GM13977 (cell line): ENCODE measurements at regions not wholly inside any gene's neighbourhood (a gene's known extent, or its start where the extent isn't known, plus 50 kb on each side); places are given as distances from the start of the nearest gene placed in this dataset.

Experiments
- DNase-seq: peaks from one replicate; pipeline ENCODE4 v3.0.0; 2012; ENCODE audit warnings: low spot score
- CTCF ChIP-seq: IDR thresholded peaks from 2 replicates; pipeline ENCODE4 v1.5.1; 2012; ENCODE audit warnings: mild to moderate bottlenecking, control low read depth; ENCODE audit not compliant: insufficient read depth; ENCODE audit errors: extremely low read depth, missing control alignments
- in situ Hi-C: fragments of 300-500 bp; cut with MboI; formaldehyde crosslinking; loops from one replicate; pipeline ENCODE4 v1.12.0; 2022; ENCODE audit warnings: low sequenced_read_pairs, low pct_unique_long_range_greater_than_20kb, mixed read lengths, inconsistent platforms; ENCODE audit not compliant: unreplicated experiment

DNA sequence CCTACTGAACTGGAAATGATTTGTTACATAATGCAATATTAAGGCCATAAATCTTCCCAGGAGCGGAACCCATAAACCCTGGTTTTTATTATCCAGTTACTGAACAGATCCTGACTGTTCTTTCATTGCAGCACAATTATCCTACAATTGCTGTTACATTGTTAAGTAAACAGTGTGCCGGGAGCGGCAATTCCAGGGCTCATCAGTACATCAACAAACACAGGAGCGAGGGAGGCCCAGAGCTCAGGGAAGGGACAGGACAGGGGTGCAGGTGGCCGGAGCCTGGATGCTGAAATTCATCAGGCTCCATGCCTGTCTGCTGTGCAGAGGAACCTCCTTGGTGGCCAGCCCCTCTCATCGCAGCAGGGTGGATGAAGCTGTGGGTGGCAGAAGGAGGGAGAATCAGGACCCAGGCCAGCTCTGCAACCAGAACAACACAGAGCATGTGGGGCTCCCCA, 544.7 kb downstream of the NPHP4 start:
- in situ Hi-C loops: no loop called here
- no peak for DNase-seq
- TF ChIP-seq CTCF: no peak

- no peak for DNase-seq
- no peak for TF ChIP-seq CTCF
- in situ Hi-C loops: no loop called here
Measured at GRCh38 chr1:5444396-5444795, 547.8 kb downstream of the NPHP4 start.

GRCh38 chr1:5436808-5437207, 555.4 kb downstream of the NPHP4 start:
- no peak for DNase-seq
- in situ Hi-C loops: no loop called here
- TF ChIP-seq CTCF: no peak

DNA sequence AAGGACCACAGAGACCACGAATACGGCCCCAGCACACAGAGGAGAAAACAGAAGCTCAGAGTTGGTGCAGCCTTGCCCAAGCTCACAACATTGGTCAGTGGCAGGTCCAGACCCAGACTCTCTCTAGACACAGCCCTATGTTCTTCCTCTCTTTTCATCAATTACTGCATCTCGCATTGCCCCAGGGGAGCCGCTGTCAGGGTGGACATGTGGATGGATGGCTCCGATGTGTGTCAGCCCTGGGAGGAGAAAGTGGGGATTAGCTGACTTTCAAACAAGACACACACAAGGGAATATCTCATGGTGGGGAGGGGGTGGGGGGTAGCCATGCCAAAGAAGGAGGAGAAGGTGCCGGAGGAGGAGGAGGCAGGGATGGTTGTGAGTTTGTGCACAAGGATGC, 556.8 kb downstream of the NPHP4 start:
- no peak for DNase-seq
- no peak for TF ChIP-seq CTCF
- in situ Hi-C loops: no loop called here

- TF ChIP-seq CTCF: no peak
- in situ Hi-C loops: no loop called here
- no peak for DNase-seq
Measured at GRCh38 chr1:5432436-5432835, 559.8 kb downstream of the NPHP4 start.

- no peak for TF ChIP-seq CTCF
- in situ Hi-C loops: no loop called here
Measured at GRCh38 chr1:5430911-5431697, 561.1 kb downstream of the NPHP4 start.

DNA sequence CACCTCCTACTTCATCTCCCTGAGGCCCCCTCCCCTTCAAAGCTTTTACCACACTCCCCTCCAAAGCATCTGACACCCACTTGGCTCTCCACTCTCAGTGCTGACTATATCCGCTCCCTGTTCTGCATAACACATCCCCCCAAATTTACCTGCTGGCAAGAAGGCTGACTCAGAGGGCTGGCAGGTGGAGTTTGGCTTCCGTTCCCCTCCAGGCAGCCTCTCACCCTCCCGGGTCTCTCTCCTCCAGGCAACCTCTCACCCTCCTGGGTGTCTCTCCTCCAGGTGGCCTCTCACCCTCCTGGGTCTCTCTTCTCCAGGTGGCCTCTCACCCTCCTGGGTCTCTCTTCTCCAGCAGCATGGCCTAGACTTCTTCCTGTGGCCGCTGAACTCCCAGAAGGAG, 562.1 kb downstream of the NPHP4 start:
- no peak for TF ChIP-seq CTCF
- in situ Hi-C loops: no loop called here
- DNase-seq: no peak

More at GRCh38 chr1:5430911-5431697, 561.1 kb downstream of the NPHP4 start:
- DNase-seq: no peak
